Vagina (tissue), 2 donors: ENCODE measurements at regions not wholly inside any gene's neighbourhood (a gene's known extent, or its start where the extent isn't known, plus 50 kb on each side); places are given as distances from the start of the nearest gene placed in this dataset.

ENCODE experiments used
- POLR2A ChIP-seq, 2 donors: fragments of 450-650 bp; IDR thresholded peaks; one replicate each; pipeline ENCODE4 v1.6.1; 2017; ENCODE audit warnings: antibody characterized with exemption in 2 of 2, mild to moderate bottlenecking in 2 of 2, moderate library complexity in 2 of 2
- POLR2AphosphoS5 ChIP-seq, 2 donors: sonication (generic); formaldehyde crosslinking; IDR thresholded peaks; one replicate each; pipeline ENCODE4 v1.9.0; 2017; ENCODE audit warnings: antibody characterized with exemption in 2 of 2, mild to moderate bottlenecking in 2 of 2, low read depth in 1 of 2; ENCODE audit not compliant: insufficient read depth in 1 of 2
- TF ChIP-seq, protein P1 (sequence below), 3 experiments: fragments of 450-650 bp in 2 of 3; fragments of 200-600 bp in 1 of 3; sonication (generic) in 1 of 3; IDR thresholded peaks; one replicate each; pipeline ENCODE4 v1.5.1; 2017 to 2019; ENCODE audit warnings: antibody characterized with exemption in 3 of 3, mild to moderate bottlenecking in 2 of 3, moderate library complexity in 2 of 3

DNA sequence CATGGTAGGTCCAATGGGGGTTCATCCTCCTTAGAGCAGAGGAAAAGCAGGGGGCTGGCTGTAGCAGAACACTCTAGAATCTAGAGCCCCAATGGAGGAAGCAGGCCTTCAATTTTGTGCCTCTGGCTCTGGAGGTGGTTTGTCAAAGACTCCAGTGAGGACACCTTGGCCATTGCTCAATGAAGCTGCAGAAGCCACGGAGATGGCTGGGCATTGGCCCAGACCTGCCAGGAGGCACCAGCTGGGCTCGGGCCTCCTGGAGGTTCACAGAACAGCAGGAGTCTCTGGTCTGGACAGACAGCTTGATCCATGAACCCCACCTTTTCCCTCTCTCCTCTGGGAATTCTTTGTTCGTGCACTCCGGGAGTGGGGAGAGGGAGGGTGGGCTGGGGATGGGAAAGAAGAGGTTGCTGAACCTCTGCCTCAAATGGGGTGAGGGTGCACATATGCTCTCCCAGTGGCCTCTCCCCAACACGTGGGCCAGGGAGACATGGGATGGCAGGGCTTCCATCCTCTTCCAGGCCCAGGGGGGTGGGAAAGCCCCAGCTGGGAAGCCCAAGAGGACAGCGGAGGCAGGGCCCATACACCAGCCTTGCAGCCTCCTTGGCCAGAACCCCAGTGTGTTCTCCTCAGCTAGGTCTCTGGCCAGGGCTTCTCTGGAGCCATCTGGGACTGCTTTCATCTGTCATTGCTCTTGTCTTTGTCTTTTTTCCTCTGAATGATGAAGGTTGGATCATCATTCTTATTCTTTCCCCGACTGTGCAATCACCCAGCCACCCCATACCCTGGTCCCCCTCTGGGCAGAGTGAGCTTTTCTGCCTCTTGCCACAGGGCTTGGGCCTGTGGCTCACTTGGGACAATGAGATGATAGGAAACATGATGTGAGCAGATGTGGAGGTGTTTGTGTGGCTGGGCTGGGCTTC lies 1019.4 kb downstream of the BRD1 start:
- TF ChIP-seq POLR2A (IDR thresholded peaks at IDR 0.05) (no peak), POLR2AphosphoS5 (IDR thresholded peaks at IDR 0.05; ENCODE audit: insufficient read depth in 1 of 2, low read depth in 1 of 2) (no peak)
- TF ChIP-seq, protein P1, sequence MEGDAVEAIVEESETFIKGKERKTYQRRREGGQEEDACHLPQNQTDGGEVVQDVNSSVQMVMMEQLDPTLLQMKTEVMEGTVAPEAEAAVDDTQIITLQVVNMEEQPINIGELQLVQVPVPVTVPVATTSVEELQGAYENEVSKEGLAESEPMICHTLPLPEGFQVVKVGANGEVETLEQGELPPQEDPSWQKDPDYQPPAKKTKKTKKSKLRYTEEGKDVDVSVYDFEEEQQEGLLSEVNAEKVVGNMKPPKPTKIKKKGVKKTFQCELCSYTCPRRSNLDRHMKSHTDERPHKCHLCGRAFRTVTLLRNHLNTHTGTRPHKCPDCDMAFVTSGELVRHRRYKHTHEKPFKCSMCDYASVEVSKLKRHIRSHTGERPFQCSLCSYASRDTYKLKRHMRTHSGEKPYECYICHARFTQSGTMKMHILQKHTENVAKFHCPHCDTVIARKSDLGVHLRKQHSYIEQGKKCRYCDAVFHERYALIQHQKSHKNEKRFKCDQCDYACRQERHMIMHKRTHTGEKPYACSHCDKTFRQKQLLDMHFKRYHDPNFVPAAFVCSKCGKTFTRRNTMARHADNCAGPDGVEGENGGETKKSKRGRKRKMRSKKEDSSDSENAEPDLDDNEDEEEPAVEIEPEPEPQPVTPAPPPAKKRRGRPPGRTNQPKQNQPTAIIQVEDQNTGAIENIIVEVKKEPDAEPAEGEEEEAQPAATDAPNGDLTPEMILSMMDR (IDR thresholded peaks at IDR 0.05), result no peak
